ENCODE measurements at regions not wholly inside any gene's neighbourhood (a gene's known extent, or its start where the extent isn't known, plus 50 kb on each side); places are given as distances from the start of the nearest gene placed in this dataset.

DNA sequence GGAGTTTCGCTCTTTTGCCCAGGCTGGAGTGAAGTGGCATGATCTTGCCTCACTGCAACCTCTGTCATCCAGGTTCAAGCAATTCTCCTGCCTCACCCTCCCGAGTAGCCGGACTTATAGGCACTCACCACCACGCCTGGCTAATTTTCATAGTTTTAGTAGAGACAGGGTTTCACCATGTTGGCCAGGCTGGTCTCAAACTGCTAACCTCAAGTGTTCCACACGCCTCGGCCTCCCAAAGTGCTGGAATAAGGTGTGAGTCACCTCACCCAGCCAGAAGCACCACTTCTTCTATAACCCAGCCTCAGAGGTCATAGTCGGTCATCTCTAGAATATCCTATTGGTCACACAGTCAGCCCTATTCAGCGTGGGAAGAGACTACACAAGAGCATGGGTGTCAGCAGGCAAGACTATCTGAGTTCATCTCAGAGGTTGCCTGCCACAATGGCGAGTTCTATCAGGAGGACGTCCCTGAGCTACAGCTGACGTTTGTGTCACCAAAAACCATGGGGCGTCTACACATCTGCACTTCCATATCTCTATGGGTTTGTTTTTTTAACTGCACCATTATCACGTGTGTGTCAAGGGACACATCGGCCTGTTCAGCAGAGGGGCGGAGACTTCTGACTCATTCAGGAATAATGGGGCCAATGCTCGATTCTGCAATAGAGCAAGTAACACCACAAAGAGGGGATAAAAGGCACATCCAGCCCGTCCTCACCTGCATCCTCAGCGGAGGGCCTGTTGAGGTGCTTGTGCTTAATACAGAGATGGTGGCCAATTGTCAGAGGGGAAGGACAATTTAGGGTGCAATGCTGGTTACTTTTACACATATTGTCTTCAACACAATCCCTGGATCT lies 256.3 kb upstream of the IRF2BP2 start:
- H3K27ac ChIP-seq (ENCODE audit: control insufficient read depth, insufficient read depth, low read length) = no peak overlapping the region
- DNase-seq (ENCODE audit: low read depth, low spot score) (no peak), FAIRE-seq (peak; percentile 34)
- no peaks in the 10 kb centered on the region for H3K79me2 ChIP-seq (ENCODE audit: control insufficient read depth, insufficient read depth, low read length)
- dilution Hi-C loops (cut with MboI; ENCODE audit: extremely low pct_ligation_motif_present, low sequenced_read_pairs) = no loop called here
- no peaks in the 10 kb centered on the region for H4K20me1 ChIP-seq (ENCODE audit: control insufficient read depth, extremely low read depth, insufficient read depth, low read length)
- H3K9me3 ChIP-seq (ENCODE audit: control insufficient read depth, low read depth, low read length) = peaks cover 1% of the 10 kb centered on the region
- peaks cover 25% of the 10 kb centered on the region for H3K4me1 ChIP-seq (ENCODE audit: control insufficient read depth, extremely low read depth, insufficient read depth, low read length)
- no peak overlapping the region for H3K4me3 ChIP-seq (ENCODE audit: control insufficient read depth in 2 of 3, extremely low read depth in 1 of 3, insufficient read depth in 2 of 3, low read depth in 1 of 3, low read length in 3 of 3)
- peak overlapping the region; percentile 19 for H3K4me2 ChIP-seq (ENCODE audit: control insufficient read depth, extremely low read depth, insufficient read depth, low read depth, low read length)
- no peak overlapping the region for H3K9ac ChIP-seq (ENCODE audit: control insufficient read depth, extremely low read depth, insufficient read depth, low read length)
- no peaks in the 10 kb centered on the region for H3K36me3 ChIP-seq (ENCODE audit: control insufficient read depth in 2 of 2, extremely low read depth in 1 of 2, insufficient read depth in 2 of 2, low read length in 2 of 2)
- H2AFZ ChIP-seq (ENCODE audit: control insufficient read depth, low read length) = no peak overlapping the region
- no peaks in the 10 kb centered on the region for H3K9me1 ChIP-seq (ENCODE audit: control insufficient read depth, extremely low read depth, insufficient read depth, low read length)
- no peaks in the 10 kb centered on the region for H3K27me3 ChIP-seq (ENCODE audit: control insufficient read depth, extremely low read depth, insufficient read depth, low read length)
- TF ChIP-seq, protein P1, sequence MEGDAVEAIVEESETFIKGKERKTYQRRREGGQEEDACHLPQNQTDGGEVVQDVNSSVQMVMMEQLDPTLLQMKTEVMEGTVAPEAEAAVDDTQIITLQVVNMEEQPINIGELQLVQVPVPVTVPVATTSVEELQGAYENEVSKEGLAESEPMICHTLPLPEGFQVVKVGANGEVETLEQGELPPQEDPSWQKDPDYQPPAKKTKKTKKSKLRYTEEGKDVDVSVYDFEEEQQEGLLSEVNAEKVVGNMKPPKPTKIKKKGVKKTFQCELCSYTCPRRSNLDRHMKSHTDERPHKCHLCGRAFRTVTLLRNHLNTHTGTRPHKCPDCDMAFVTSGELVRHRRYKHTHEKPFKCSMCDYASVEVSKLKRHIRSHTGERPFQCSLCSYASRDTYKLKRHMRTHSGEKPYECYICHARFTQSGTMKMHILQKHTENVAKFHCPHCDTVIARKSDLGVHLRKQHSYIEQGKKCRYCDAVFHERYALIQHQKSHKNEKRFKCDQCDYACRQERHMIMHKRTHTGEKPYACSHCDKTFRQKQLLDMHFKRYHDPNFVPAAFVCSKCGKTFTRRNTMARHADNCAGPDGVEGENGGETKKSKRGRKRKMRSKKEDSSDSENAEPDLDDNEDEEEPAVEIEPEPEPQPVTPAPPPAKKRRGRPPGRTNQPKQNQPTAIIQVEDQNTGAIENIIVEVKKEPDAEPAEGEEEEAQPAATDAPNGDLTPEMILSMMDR (optimal IDR thresholded peaks at IDR 0.05 in 1 of 3, IDR thresholded peaks at IDR 0.05 in 1 of 3, conservative IDR thresholded peaks at IDR 0.05 in 1 of 3; ENCODE audit: extremely low read depth in 1 of 3, insufficient read depth in 2 of 3, low read length in 3 of 3) = no peak
- no peak for TF ChIP-seq EZH2 (IDR thresholded peaks at IDR 0.05; ENCODE audit: low read length)

DNA sequence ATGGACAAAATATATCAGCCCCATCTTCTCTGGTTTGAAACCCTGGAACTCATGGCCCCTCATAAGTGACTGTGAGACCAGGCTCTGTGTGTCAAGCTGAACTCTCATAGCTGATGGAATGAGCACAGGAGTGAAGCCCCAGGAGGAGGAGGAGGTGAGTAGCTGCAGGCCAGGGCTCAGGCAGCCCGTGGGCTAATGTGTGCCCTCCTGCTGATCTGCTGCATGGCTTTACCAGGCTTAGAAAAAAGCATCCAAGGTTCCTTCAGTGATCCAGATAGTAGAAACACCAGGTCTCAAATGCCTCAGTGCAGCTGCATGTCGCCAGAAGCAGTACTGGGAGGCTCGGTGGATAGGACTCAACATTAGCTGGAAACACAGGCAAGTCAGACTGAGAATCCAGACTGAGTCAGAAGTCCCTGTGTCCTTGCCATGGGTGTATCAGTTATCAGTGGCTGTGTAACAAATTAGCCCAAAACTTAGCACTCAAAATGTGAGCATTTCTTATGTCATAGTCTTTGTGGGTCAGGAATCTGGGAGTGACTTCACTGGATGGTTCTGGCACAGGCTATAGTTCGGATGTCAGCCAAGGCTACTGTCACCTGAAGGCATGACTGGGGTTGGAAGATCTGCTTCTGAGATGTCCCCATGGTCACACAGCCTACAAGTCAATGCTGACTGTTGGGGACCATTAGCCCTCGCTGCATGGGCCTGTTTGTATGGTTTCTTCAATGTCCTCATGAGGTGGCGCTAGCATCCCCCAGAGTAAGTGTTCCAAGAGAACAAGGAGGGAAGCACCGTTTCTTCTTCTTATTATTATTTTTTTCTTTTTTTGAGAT lies 255.4 kb upstream of the IRF2BP2 start:
- Histone ChIP-seq H3K36me3 (ENCODE audit: control insufficient read depth in 2 of 2, extremely low read depth in 1 of 2, insufficient read depth in 2 of 2, low read length in 2 of 2) (no peaks in the 10 kb centered on the region), H3K9ac (ENCODE audit: control insufficient read depth, extremely low read depth, insufficient read depth, low read length) (no peak overlapping the region), H3K27ac (ENCODE audit: control insufficient read depth, insufficient read depth, low read length) (no peak overlapping the region), H3K9me3 (ENCODE audit: control insufficient read depth, low read depth, low read length) (peaks cover 1% of the 10 kb centered on the region), H3K4me2 (ENCODE audit: control insufficient read depth, extremely low read depth, insufficient read depth, low read depth, low read length) (no peak overlapping the region), H3K4me1 (ENCODE audit: control insufficient read depth, extremely low read depth, insufficient read depth, low read length) (peaks cover 25% of the 10 kb centered on the region), H3K4me3 (ENCODE audit: control insufficient read depth in 2 of 3, extremely low read depth in 1 of 3, insufficient read depth in 2 of 3, low read depth in 1 of 3, low read length in 3 of 3) (no peak overlapping the region), H3K27me3 (ENCODE audit: control insufficient read depth, extremely low read depth, insufficient read depth, low read length) (no peaks in the 10 kb centered on the region), H3K9me1 (ENCODE audit: control insufficient read depth, extremely low read depth, insufficient read depth, low read length) (no peaks in the 10 kb centered on the region), H2AFZ (ENCODE audit: control insufficient read depth, low read length) (no peak overlapping the region), H3K79me2 (ENCODE audit: control insufficient read depth, insufficient read depth, low read length) (no peaks in the 10 kb centered on the region), H4K20me1 (ENCODE audit: control insufficient read depth, extremely low read depth, insufficient read depth, low read length) (no peaks in the 10 kb centered on the region)
- dilution Hi-C loops (cut with MboI; ENCODE audit: extremely low pct_ligation_motif_present, low sequenced_read_pairs) = no loop called here
- DNase-seq (ENCODE audit: low read depth, low spot score) = no peak
- TF ChIP-seq, protein P1 (optimal IDR thresholded peaks at IDR 0.05 in 1 of 3, IDR thresholded peaks at IDR 0.05 in 1 of 3, conservative IDR thresholded peaks at IDR 0.05 in 1 of 3; ENCODE audit: extremely low read depth in 1 of 3, insufficient read depth in 2 of 3, low read length in 3 of 3) = no peak
- no peak for TF ChIP-seq EZH2 (IDR thresholded peaks at IDR 0.05; ENCODE audit: low read length)
- FAIRE-seq = no peak
